NCI-H146 treated with DMSO at 0.1 percent for 48 hours (cell line): ENCODE measurements at regions not wholly inside any gene's neighbourhood (a gene's known extent, or its start where the extent isn't known, plus 50 kb on each side); places are given as distances from the start of the nearest gene placed in this dataset.
"Not testable (repeated sequence)": the region's sequence is repeated elsewhere in the genome, so short reads cannot be mapped to it uniquely, and the experiment has no call there.

Experiments
- DNase-seq: peaks from one replicate; lab custom pipeline; 2025; ENCODE audit not compliant: unreplicated experiment; lab: John Stamatoyannopoulos, UW

DNA sequence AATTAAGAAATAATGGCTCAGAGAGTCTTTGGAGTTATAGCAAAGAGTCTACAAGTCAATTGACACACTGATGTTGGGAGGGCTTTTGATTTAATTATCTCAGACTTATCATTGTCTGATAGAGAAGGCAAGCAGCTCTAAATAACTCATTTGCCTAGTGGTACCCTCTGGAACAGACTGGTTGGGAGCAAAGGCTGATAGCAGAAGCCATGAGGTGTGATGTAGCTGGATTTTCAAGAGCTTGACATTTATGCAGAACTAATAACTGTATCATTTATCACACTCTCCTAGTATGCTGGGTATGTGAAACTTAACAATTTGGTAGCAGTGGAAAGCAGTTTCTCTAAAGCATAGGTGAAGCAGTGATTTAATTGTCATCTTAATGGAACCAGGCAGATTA, 380.6 kb downstream of the TENT5A start:
- no peak for DNase-seq

DNA sequence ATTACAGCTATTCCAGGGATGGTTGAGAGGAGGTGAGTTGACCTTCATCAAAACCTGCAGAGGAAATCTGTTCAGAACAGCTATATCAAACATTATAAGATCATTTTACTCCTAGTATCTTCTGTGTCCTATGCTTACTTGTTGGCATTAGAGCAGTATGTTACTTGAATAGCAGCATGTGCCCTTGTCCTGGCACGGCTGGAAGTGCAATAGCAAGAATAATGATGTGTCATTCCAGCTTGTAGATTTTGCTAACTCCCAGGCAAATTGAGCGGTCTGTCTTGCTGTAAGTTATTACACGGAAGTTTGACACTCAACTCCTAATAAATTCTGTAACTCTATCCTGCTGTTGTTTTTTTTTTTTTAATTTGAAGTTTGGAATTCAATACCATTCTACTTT, 385.5 kb downstream of the TENT5A start:
- DNase-seq: no peak

- DNase-seq: no peak
Measured at GRCh38 chr6:81362246-81362645, 390.2 kb downstream of the TENT5A start.

- DNase-seq: no peak
Measured at GRCh38 chr6:81353262-81353661, 399.2 kb downstream of the TENT5A start.

- DNase-seq: not testable (repeated sequence)
Measured at GRCh38 chr6:81344026-81344425, 408.5 kb downstream of the TENT5A start.

GRCh38 chr6:81340946-81341345, 411.5 kb downstream of the TENT5A start:
- DNase-seq: no peak

- DNase-seq: no peak
Measured at GRCh38 chr6:81331526-81331925, 421.0 kb downstream of the TENT5A start.

DNA sequence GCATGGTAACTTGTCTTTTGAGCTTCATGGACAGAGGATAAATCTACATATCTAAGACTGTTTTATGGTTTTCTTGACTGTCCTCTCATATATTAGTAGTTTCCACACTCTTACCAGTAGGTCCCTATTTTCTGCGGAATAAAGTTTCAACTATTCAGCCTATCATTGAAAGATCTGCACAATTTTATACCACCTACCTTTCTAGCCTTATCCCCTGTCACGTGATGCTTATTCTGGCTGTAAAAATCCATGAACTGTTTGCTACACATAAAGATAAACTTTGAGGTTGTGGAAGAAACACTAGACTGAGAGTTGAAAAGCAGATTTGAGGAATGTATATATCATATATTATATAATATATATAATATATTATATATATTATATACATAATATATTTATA, 423.8 kb downstream of the TENT5A start:
- DNase-seq: no peak

DNA sequence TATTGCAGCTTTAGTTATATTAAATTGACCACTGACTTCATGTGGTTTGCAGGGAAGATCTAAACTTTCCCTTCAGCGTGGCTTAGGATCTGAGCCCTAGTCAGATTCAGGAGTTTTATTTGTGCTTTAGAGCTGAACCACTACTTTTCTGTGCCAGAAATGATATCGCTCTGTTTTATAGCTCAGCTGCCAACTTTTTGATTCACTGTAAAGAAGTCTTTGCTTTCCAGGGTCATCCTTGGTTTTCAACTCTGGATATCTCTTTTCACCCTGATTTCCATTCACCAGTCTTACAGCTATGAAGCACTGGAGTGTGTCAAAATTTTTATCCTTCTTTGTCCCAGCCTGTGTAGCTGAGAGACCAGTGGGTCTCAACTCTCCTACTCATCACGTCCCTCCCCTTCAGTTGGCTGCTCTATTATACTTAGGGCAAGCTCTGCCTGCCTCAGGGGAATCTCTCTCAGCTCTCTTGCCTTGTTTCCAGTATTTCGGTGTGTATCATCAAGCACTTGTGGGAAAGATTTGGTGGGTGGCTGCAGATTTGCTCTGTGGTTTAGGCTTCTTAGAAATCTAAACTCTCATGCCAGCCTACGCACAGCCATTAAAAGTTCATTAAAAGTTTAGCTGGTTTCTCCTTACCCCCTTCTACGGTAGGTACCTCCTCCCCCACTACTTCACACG, 425.5 kb downstream of the TENT5A start:
- DNase-seq: no peak

DNA sequence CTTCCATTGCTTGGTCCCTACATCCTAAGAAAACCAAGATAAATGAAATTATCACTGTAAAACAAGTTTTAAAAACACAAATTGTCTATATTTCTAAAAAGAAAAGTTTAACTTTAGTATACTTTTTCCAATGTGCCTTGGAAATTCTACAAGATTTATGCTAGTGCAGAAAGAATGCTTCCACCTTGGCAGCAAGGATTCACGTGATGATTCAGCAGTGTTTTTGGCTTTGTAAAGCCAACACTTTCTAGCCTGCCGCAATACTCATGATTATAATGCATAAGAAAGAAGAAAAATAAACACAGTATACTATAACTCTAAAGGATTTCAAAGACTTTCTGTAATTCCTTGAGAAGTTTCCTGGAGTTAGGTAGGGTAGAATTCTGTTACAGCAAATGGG, 442.7 kb downstream of the TENT5A start:
- no peak for DNase-seq

DNA sequence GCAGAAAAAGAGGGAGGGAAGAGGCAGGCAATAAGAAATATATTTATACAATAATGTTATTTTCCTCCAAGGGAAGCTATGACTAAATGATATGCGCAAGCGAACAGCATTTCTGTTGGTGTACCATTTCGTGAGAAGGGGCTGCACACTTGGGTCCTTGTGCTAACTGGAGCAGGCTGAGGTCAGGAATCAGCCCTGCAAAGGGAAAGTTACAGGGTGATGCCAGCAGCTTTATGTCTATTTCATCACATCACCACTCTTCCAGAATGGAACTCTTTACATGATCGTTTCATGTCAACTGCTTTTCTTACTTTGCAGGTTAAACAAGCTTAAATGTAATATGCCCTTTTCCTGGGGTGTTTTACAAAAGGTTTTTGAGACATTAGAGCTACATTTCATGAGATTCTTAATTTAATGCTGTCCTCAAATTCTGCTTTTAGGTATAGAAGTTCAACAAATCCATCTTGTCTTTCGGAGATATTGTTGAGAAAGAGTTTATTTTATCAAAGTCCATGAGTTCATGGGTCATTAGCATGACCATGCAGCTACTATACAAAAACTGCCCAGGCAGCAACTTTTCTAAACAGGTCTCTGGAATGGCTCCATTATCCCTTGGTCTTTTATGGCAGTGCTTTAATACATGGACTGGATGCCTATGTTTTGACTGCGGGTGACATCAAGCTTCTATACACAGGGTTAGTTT, 443.8 kb downstream of the TENT5A start:
- no peak for DNase-seq

DNA sequence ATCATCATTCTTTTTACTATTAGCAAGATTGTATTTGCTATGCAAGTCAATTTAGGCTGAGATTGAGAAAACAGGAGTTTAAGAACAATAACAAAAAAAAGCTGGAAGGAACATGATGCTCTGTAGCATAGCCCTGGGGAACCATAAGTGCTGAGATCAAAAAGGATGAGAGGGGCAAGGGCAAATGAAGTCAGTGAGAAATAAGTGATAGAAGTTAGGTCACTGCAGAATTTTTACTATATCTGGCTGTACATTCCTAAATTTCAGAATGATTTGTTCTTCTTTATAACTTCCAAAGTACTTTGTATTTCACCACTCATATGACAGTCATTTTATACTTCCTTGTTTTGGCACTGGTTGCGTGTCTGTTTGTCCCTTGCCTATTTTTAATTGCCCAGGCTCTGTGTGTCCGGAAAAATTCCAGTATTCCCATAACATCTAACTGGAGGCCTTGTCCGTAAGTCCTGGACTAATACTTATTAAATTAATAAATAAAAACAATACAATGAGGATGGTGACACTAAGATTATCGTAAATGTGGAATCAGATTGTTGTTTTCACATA, 444.7 kb downstream of the TENT5A start:
- no peak for DNase-seq

DNA sequence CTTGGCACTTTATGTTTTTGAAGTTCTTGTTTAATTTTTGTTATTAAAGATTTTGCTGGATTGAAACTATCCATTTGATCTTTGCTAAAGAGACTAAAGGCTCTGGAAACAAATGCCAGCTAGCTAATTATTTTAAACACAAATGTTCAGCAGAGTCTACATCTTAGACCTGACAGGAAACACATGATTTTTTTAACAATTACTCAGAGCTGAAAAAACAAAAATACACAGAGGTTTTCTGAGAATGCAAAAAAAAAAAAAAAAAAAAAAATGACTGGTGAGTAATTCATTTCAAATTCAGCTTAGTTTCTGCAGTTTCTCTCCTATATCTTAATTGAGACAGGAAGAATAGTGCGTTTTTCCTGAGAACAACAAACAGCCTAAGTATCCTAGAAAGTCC, 448.0 kb downstream of the TENT5A start:
- DNase-seq: no peak

DNA sequence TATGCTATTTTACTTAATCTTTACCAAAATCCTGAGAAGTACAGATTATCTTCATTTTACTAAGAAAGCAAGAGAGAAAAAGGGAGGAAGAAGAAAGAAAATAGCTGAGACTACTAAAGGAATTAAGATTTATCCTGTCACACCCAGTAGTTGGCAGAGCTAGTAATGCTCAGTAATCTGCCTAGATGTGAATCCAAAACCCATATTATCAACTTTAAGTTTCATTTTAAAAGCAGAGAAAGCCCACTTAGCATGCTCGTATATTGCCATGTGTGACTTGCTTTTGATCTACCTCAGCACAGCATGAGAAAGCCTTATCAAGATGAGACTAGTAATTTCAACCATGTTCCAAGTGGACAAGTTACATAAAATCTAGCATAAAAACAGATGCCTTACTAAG, 451.5 kb downstream of the TENT5A start:
- no peak for DNase-seq

DNA sequence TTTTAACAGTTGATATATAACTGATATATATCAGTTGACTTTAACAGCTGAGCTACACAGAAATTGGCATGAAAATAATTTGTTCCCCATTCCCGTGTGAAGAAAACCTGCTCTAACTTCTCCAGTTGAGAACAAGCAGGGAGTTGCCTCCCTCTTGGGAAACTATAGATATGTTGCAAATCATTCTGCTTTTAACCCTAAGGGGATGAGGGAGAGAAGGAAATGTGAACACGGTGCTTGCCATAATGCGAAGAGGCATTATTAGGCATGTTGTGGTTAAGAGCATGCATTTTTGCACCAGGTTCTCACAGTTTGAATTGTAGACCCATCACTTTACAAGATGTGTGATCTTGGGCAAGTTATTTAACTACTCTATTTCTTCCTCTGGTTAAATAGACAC, 453.7 kb downstream of the TENT5A start:
- DNase-seq: no peak

GRCh38 chr6:81295310-81295709, 457.2 kb downstream of the TENT5A start:
- DNase-seq: no peak

DNA sequence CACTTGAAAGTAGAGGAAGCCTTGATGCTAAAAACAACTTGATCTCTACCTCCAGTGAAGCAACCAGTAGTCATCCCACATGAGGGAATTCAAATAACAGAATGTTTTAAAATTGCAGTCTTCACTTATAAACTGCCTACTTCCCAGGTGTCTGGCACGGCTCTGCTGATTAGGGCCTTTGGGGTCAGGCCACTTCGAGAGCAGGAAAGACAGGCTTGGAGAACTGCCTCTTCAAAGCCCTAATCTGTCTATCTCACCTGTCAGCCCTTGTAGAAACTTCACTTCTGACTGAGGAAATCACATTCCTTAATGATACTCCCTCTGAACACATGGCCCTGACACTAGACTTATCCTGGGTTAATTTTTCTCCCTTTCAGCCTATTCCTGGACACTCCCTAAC, 458.6 kb downstream of the TENT5A start:
- no peak for DNase-seq

DNA sequence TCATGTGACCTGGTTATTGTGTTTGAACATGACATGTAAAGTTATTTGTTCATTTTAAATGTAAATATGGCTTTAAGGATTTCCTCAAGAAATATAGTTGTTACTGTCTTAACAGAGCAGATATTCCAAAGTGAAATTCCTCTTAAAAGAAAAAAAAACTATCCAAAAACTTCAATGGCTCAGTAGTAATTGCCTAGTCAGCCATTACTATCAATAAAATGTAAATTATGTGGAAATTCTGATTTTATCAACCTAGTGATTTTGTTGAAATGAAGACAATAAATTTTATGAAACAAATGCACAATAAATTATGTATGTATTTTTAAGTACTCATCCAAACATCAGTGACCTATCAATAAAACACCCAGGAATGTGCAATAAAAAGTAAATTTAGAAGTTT, 463.3 kb downstream of the TENT5A start:
- no peak for DNase-seq

DNA sequence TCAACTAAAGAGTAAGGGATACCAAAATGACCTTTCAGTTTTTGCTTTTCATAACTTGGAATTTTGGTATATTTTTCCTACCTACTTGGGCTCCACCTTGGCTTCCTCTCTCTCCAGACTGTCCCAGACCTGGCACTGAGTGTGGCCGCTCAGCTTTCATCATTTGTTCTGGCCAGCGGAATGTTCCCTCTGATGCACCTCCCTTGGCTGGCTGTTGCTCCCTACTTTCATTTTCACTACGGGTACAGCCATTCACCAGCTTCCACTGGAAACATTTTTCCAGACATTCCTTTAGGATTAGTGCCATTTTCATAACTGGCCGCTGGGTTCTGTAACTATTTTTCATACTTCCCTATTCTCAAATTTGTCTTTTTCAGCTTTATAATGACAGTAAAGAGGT, 487.4 kb downstream of the TENT5A start:
- no peak for DNase-seq

DNA sequence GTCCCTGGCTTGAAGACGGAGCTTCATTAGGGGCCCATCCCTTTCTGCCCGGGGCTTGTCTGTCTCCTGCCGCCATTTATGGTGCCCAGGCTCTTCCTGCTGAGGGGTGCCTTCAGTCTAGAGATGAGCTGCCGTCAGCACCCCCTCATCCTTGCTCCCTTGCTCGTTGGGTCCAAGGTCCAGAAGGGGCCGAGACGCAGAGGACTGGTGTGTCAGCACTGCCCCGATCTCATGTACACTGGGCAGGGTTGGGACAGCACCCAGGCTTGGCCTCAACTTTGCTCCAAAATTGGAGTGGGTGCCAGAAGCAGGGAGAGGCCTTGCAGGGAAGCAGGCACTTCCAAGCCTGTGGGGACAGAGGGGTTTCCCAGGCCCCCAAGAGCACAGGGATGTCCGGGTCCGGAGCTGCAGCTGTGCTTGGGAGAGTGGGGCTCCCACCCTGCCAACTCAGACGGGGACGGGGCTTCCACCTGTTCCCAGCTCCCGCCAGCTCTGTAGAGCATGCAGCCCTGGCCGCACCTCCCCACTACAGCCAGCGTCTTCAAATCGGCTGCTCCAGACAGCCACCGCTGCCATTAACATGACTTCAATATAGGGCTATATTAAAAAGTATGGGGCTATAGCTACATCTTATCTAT, 488.8 kb downstream of the TENT5A start:
- no peak for DNase-seq

GRCh38 chr6:81262656-81263055, 489.8 kb downstream of the TENT5A start:
- DNase-seq: no peak

DNA sequence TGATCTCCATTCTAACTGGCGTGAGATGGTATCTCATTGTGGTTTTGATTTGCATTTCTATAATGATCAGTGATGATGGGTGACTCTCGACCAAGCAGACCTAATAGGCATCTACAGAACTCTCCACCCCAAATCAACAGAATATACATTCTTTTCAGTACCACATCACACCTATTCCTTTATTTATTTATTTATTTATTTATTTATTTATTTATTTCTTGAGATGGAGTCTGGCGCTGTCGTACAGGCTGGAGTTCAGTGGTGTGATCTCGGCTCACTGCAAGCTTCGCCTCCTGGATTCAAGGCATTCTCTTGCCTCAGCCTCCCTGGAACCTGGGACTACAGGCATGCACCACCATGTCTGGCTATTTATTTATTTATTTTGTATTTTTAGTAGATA, 496.3 kb downstream of the TENT5A start:
- DNase-seq: not testable (repeated sequence)
